GM12874 (cell line): ENCODE measurements at regions not wholly inside any gene's neighbourhood (a gene's known extent, or its start where the extent isn't known, plus 50 kb on each side); places are given as distances from the start of the nearest gene placed in this dataset.

Experiments
- CTCF ChIP-seq: IDR thresholded peaks from 2 replicates; pipeline ENCODE4 v1.5.1; 2011; ENCODE audit warnings: low read depth, mild to moderate bottlenecking, control low read depth, low read length, moderate library complexity; ENCODE audit not compliant: insufficient read depth

GRCh38 chrX:140425712-140426395 lies 79.0 kb downstream of the SOX3 start:
- TF ChIP-seq CTCF = no peak

- TF ChIP-seq CTCF = no peak
Observed at GRCh38 chrX:140422501-140422900, 82.4 kb downstream of the SOX3 start.

- TF ChIP-seq CTCF = no peak
Observed at GRCh38 chrX:140393507-140393906, 111.4 kb downstream of the SOX3 start.

- no peak for TF ChIP-seq CTCF
Observed at GRCh38 chrX:140391313-140391712, 113.6 kb downstream of the SOX3 start.

GRCh38 chrX:140389331-140389730 lies 115.5 kb downstream of the SOX3 start:
- no peak for TF ChIP-seq CTCF

- no peak for TF ChIP-seq CTCF
Observed at GRCh38 chrX:140362861-140363260, 142.0 kb downstream of the SOX3 start.

GRCh38 chrX:140360924-140361323 lies 143.9 kb downstream of the SOX3 start:
- no peak for TF ChIP-seq CTCF
